ENCODE measurements at regions not wholly inside any gene's neighbourhood (a gene's known extent, or its start where the extent isn't known, plus 50 kb on each side); places are given as distances from the start of the nearest gene placed in this dataset.
A peak's percentile ranks its signal among the peaks of the same experiment; 100 is the strongest.

- Histone ChIP-seq H3K27me3 (no peaks in the 10 kb centered on the region), H3K4me3 (no peak overlapping the region), H3K4me1 (ENCODE audit: low read depth) (peaks cover 3% of the 10 kb centered on the region), H3K27ac (no peak overlapping the region), H3K36me3 (no peaks in the 10 kb centered on the region), H3K9me3 (ENCODE audit: low read depth) (no peaks in the 10 kb centered on the region)
- no peak for DNase-seq (ENCODE audit: low read depth in 1 of 2, low spot score in 1 of 2)
- no peak for TF ChIP-seq CTCF (IDR thresholded peaks at IDR 0.05; ENCODE audit: low read depth, low read length)
Measured at GRCh38 chr2:236848501-236848900, 237.2 kb upstream of the COPS8 start.

DNA sequence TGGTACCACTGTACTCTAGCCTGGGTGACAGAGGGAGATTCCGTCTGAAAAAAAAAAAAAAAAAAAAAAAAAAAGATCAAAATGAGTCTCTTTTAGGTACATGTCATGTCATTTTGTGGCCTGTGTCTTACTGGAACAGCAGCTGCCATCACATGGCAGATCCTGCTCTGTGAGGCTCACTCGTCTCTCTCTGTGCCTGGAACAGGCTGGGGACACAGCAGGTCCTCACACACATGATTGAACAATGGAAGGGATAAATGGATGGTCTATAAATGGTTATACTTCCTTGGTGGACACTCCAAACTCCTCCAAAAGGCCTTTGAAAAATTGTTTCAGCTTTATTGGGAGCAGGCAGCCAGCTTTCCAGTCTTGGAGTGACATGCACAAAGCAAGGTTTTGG, 236.2 kb upstream of the COPS8 start:
- Histone ChIP-seq H3K27me3 (no peaks in the 10 kb centered on the region), H3K4me1 (ENCODE audit: low read depth) (peaks cover 6% of the 10 kb centered on the region), H3K27ac (no peak overlapping the region), H3K36me3 (no peaks in the 10 kb centered on the region), H3K4me3 (no peak overlapping the region), H3K9me3 (ENCODE audit: low read depth) (no peaks in the 10 kb centered on the region)
- no peak for DNase-seq (ENCODE audit: low read depth in 1 of 2, low spot score in 1 of 2)
- no peak for TF ChIP-seq CTCF (IDR thresholded peaks at IDR 0.05; ENCODE audit: low read depth, low read length)

DNA sequence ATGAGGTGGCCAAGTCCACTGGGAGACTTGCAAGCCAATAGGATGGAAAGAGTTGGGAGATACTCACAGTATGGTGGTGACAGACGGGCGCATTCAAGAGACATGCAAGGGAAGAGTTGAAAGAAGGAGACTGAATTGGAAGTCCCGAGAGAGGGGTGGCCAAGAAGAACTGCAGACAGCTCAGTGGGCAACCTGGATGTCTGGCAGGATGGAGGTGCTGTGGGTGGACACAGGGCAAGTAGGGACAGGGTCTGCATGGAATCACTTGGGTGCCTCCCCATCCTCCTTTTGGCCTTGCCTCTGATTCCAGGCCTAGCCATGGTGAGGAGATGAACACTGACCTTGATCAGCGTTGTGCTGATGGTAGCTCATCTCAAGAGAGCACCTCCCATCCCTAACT, 235.7 kb upstream of the COPS8 start:
- Histone ChIP-seq H3K27me3 (no peaks in the 10 kb centered on the region), H3K27ac (no peak overlapping the region), H3K36me3 (no peaks in the 10 kb centered on the region), H3K4me3 (no peak overlapping the region), H3K4me1 (ENCODE audit: low read depth) (peaks cover 6% of the 10 kb centered on the region), H3K9me3 (ENCODE audit: low read depth) (no peaks in the 10 kb centered on the region)
- TF ChIP-seq CTCF (IDR thresholded peaks at IDR 0.05; ENCODE audit: low read depth, low read length), result no peak
- no peak for DNase-seq (ENCODE audit: low read depth in 1 of 2, low spot score in 1 of 2)

DNA sequence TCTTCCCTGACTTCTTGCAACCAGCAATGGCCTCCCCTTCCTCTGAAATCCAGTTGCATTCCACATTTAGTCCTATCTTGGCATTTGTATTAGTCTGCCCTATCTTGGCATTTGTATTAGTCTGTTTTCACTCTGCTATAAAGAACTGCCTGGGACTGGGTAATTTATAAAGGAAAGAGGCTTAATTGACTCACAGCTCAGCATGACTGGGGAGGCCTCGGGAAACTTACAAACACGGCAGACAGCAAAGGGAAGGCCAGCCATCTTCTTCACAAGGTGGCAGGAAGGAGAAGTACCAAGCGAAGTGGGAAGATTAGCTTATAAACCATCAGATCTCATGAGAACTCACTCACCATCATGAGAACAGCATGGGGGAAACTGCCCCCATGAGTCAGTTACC, 234.5 kb upstream of the COPS8 start:
- H3K9me3 ChIP-seq (ENCODE audit: low read depth), result no peaks in the 10 kb centered on the region
- no peaks in the 10 kb centered on the region for H3K36me3 ChIP-seq
- TF ChIP-seq CTCF (IDR thresholded peaks at IDR 0.05; ENCODE audit: low read depth, low read length), result no peak
- no peak overlapping the region for H3K4me3 ChIP-seq
- no peak for DNase-seq (ENCODE audit: low read depth in 1 of 2, low spot score in 1 of 2)
- no peaks in the 10 kb centered on the region for H3K27me3 ChIP-seq
- no peak overlapping the region for H3K27ac ChIP-seq
- peaks cover 6% of the 10 kb centered on the region for H3K4me1 ChIP-seq (ENCODE audit: low read depth)

- H3K27ac ChIP-seq, result no peak overlapping the region
- no peaks in the 10 kb centered on the region for H3K36me3 ChIP-seq
- H3K4me3 ChIP-seq, result no peak overlapping the region
- no peak for TF ChIP-seq CTCF (IDR thresholded peaks at IDR 0.05; ENCODE audit: low read depth, low read length)
- DNase-seq (ENCODE audit: low read depth in 1 of 2, low spot score in 1 of 2), result peak in 1 of 2 donors; percentile 60
- peaks cover 13% of the 10 kb centered on the region for H3K4me1 ChIP-seq (ENCODE audit: low read depth)
- H3K9me3 ChIP-seq (ENCODE audit: low read depth), result no peaks in the 10 kb centered on the region
- H3K27me3 ChIP-seq, result no peaks in the 10 kb centered on the region
Measured at GRCh38 chr2:236852100-236852976, 233.4 kb upstream of the COPS8 start.
